OCI-LY1 (cell line): ENCODE measurements at regions not wholly inside any gene's neighbourhood (a gene's known extent, or its start where the extent isn't known, plus 50 kb on each side); places are given as distances from the start of the nearest gene placed in this dataset.

Source experiments
- CTCF ChIP-seq: fragments of 200-600 bp; sonication (generic), shearing (Covaris generic); IDR thresholded peaks from 2 replicates; pipeline ENCODE4 v1.5.1; 2017; ENCODE audit warnings: mild to moderate bottlenecking, antibody characterized with exemption, low read length, moderate library complexity, mixed read lengths
- EZH2 ChIP-seq: fragments of 200-600 bp; sonication (generic), shearing (Covaris generic); IDR thresholded peaks from 2 replicates; pipeline ENCODE4 v1.8.0; 2017; ENCODE audit warnings: borderline replicate concordance, mixed run types, mild to moderate bottlenecking, antibody characterized with exemption, low read length, moderate library complexity, mixed read lengths

DNA sequence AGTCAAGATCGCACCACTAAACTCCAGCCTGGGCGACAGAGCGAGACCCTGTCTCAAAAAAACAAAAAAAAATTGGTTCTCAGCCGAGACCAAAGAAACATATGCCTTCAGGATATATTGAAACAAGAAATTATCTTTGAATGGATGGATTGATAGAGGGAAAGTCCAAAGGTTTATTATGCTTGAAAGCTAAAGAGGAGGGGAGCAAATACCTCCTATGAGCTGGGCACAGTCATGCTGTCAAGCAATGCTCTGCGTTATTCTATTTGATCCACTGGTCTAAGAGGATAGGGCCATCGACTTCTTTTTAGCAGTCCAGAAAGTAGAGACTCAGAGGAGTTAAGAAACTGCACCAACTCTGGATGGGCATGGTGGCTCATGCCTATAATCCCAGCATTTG is 85.9 kb upstream of the SLC34A2 start:
- TF ChIP-seq EZH2 (no peak), CTCF (no peak)
